Endothelial cell (in vitro differentiated cells): ENCODE measurements at regions not wholly inside any gene's neighbourhood (a gene's known extent, or its start where the extent isn't known, plus 50 kb on each side); places are given as distances from the start of the nearest gene placed in this dataset.

Experiments
- DNase-seq: peaks from one replicate; pipeline ENCODE4 v3.0.0; 2021; ENCODE audit warnings: low spot score
- H3K27ac Mint-ChIP-seq: one replicate; pipeline ENCODE4 v1.8.0; 2021; ENCODE audit warnings: mixed read lengths, inconsistent platforms; ENCODE audit not compliant: unreplicated experiment
- H3K27me3 Mint-ChIP-seq: one replicate; pipeline ENCODE4 v1.8.0; 2021; ENCODE audit warnings: mild to moderate bottlenecking, moderate library complexity, mixed read lengths, inconsistent platforms; ENCODE audit not compliant: unreplicated experiment
- H3K36me3 Mint-ChIP-seq: one replicate; pipeline ENCODE4 v1.8.0; 2021; ENCODE audit warnings: mild to moderate bottlenecking, low read depth, mixed read lengths, inconsistent platforms; ENCODE audit not compliant: unreplicated experiment
- H3K4me1 Mint-ChIP-seq: one replicate; pipeline ENCODE4 v1.8.0; 2021; ENCODE audit warnings: mild to moderate bottlenecking, mixed read lengths, inconsistent platforms; ENCODE audit not compliant: unreplicated experiment
- H3K4me3 Mint-ChIP-seq: one replicate; pipeline ENCODE4 v1.8.0; 2021; ENCODE audit warnings: mild to moderate bottlenecking, mixed read lengths, inconsistent platforms; ENCODE audit not compliant: unreplicated experiment
- H3K9me3 Mint-ChIP-seq: one replicate; pipeline ENCODE4 v1.8.0; 2021; ENCODE audit warnings: mixed read lengths, inconsistent platforms; ENCODE audit not compliant: unreplicated experiment
- TF ChIP-seq, protein P1 (sequence below): fragments of 200-600 bp; sonication (generic); IDR thresholded peaks from one replicate; pipeline ENCODE4 v1.5.0; 2021; ENCODE audit warnings: antibody characterized with exemption; ENCODE audit not compliant: unreplicated experiment

- DNase-seq, result no peak
- Mint-ChIP-seq H3K4me3 (no peak overlapping the region), H3K4me1 (no peaks in the 10 kb centered on the region), H3K9me3 (no peaks in the 10 kb centered on the region), H3K36me3 (no peaks in the 10 kb centered on the region), H3K27ac (no peak overlapping the region), H3K27me3 (no peaks in the 10 kb centered on the region)
- TF ChIP-seq, protein P1, sequence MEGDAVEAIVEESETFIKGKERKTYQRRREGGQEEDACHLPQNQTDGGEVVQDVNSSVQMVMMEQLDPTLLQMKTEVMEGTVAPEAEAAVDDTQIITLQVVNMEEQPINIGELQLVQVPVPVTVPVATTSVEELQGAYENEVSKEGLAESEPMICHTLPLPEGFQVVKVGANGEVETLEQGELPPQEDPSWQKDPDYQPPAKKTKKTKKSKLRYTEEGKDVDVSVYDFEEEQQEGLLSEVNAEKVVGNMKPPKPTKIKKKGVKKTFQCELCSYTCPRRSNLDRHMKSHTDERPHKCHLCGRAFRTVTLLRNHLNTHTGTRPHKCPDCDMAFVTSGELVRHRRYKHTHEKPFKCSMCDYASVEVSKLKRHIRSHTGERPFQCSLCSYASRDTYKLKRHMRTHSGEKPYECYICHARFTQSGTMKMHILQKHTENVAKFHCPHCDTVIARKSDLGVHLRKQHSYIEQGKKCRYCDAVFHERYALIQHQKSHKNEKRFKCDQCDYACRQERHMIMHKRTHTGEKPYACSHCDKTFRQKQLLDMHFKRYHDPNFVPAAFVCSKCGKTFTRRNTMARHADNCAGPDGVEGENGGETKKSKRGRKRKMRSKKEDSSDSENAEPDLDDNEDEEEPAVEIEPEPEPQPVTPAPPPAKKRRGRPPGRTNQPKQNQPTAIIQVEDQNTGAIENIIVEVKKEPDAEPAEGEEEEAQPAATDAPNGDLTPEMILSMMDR, result no peak
Measured at GRCh38 chr2:17334300-17334699, 183.9 kb downstream of the RAD51AP2 start.

DNA sequence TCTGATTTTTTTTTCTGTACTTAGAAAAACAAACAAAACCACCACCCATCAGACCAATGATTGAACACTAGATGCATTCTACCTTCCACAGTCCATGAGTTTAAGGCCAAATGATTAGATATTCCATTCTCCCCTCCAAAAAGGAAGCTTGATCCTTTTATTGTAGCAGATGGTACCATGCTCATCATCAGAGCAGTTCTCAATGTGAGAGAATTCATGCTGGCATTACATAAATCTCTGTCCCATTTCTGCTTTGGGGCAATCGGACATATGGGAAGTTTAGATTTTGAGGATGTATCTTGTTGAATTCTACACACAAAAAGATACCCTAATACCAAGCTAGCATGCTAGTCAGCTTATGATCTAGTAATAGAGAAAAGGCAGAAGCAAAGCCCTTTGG, 186.6 kb downstream of the RAD51AP2 start:
- Mint-ChIP-seq H3K9me3 (no peaks in the 10 kb centered on the region), H3K4me3 (no peak overlapping the region), H3K27me3 (no peaks in the 10 kb centered on the region), H3K27ac (no peak overlapping the region), H3K4me1 (no peaks in the 10 kb centered on the region), H3K36me3 (no peaks in the 10 kb centered on the region)
- DNase-seq, result no peak
- TF ChIP-seq, protein P1, result no peak

DNA sequence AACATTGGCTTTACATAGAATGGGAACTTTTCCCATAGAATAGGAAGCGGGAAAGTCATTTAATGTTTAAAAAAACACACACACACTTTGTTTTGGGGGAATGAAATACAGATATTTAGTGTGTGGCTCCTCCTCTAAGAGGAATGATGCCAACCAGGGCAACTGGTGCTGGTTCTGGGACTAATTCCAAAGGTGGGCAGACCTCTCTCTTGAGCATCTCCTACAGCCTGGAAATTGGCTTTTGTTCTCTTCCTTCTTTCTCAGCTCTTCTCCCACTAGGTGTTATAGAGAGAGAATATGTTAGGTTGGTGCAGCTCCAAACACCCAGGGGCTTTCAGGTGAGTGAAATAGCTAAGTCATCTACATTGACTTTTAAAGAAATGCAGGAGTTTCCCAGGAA, 190.1 kb downstream of the RAD51AP2 start:
- no peaks in the 10 kb centered on the region for H3K36me3 Mint-ChIP-seq
- H3K27ac Mint-ChIP-seq, result no peak overlapping the region
- no peak for DNase-seq
- H3K9me3 Mint-ChIP-seq, result no peaks in the 10 kb centered on the region
- no peak overlapping the region for H3K4me3 Mint-ChIP-seq
- H3K4me1 Mint-ChIP-seq, result peaks cover 2% of the 10 kb centered on the region
- peaks cover 3% of the 10 kb centered on the region for H3K27me3 Mint-ChIP-seq
- TF ChIP-seq, protein P1, result no peak

GRCh38 chr2:17327649-17328048, 190.6 kb downstream of the RAD51AP2 start:
- no peaks in the 10 kb centered on the region for H3K9me3 Mint-ChIP-seq
- TF ChIP-seq, protein P1, result no peak
- peaks cover 3% of the 10 kb centered on the region for H3K27me3 Mint-ChIP-seq
- DNase-seq, result no peak
- no peaks in the 10 kb centered on the region for H3K36me3 Mint-ChIP-seq
- H3K4me1 Mint-ChIP-seq, result peaks cover 6% of the 10 kb centered on the region
- no peak overlapping the region for H3K27ac Mint-ChIP-seq
- no peak overlapping the region for H3K4me3 Mint-ChIP-seq

- DNase-seq, result no peak
- Mint-ChIP-seq H3K36me3 (no peaks in the 10 kb centered on the region), H3K9me3 (no peaks in the 10 kb centered on the region), H3K27me3 (peaks cover 3% of the 10 kb centered on the region), H3K4me1 (peaks cover 6% of the 10 kb centered on the region), H3K27ac (no peak overlapping the region), H3K4me3 (no peak overlapping the region)
- TF ChIP-seq, protein P1, result no peak
Measured at GRCh38 chr2:17326717-17327116, 191.5 kb downstream of the RAD51AP2 start.
